HL-60 (cell line): ENCODE measurements at regions not wholly inside any gene's neighbourhood (a gene's known extent, or its start where the extent isn't known, plus 50 kb on each side); places are given as distances from the start of the nearest gene placed in this dataset.

Experiments used
- GABPA ChIP-seq: IDR thresholded peaks from 2 replicates; pipeline ENCODE4 v1.6.1; 2012; ENCODE audit warnings: low read depth
- POLR2AphosphoS5 ChIP-seq: IDR thresholded peaks from 2 replicates; pipeline ENCODE4 v1.6.1; 2012; ENCODE audit warnings: low read depth
- SPI1 ChIP-seq: IDR thresholded peaks from 2 replicates; pipeline ENCODE4 v1.6.1; 2012; ENCODE audit warnings: low read depth, mild to moderate bottlenecking, borderline replicate concordance
- TF ChIP-seq, protein P1 (sequence below): IDR thresholded peaks from one replicate; pipeline ENCODE4 v1.5.1; 2011; ENCODE audit warnings: low read length, control low read depth, inconsistent platforms; ENCODE audit not compliant: insufficient read depth
- TF ChIP-seq, protein P2 (sequence below): IDR thresholded peaks from 2 replicates; pipeline ENCODE4 v1.6.1; 2012; ENCODE audit warnings: low read depth; ENCODE audit not compliant: insufficient replicate concordance

DNA sequence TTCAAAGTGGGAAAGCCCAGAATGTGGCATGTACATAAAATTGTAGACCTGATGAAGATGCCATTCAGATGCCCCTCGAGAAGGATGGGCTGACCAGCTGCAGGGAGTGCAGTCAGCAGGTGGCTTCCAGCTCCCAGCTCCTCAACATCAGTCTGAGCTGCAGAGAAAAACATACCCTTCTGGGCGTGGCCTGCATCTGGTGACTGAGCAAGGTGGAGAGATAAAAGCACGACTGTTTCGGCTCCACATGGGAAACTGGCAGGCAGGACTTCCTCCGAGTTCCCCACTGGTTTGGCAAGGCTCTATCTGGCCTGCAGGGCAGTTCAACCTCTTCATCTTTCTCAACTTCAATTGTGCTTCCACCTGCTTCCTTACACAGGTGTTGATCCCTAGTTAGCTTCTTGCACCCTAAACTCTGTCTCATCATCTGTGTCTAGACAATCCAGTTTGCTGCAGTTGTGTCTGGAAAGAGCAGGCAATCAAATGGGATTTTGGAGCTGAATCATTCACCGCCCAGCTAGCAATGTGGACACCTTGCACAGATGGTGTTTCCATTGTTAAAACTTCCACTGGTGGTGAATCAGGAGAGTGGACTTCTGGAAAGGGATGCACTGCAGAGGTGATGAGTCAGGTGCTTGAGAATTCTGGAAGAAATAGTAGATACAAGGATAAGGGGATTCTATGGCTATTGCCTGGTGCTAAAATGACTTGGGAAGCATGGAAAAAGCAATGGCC lies 56.8 kb downstream of the POLR1D start:
- TF ChIP-seq SPI1 (no peak), POLR2AphosphoS5 (no peak), GABPA (no peak)
- TF ChIP-seq, protein P1, sequence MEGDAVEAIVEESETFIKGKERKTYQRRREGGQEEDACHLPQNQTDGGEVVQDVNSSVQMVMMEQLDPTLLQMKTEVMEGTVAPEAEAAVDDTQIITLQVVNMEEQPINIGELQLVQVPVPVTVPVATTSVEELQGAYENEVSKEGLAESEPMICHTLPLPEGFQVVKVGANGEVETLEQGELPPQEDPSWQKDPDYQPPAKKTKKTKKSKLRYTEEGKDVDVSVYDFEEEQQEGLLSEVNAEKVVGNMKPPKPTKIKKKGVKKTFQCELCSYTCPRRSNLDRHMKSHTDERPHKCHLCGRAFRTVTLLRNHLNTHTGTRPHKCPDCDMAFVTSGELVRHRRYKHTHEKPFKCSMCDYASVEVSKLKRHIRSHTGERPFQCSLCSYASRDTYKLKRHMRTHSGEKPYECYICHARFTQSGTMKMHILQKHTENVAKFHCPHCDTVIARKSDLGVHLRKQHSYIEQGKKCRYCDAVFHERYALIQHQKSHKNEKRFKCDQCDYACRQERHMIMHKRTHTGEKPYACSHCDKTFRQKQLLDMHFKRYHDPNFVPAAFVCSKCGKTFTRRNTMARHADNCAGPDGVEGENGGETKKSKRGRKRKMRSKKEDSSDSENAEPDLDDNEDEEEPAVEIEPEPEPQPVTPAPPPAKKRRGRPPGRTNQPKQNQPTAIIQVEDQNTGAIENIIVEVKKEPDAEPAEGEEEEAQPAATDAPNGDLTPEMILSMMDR: no peak
- TF ChIP-seq, protein P2, sequence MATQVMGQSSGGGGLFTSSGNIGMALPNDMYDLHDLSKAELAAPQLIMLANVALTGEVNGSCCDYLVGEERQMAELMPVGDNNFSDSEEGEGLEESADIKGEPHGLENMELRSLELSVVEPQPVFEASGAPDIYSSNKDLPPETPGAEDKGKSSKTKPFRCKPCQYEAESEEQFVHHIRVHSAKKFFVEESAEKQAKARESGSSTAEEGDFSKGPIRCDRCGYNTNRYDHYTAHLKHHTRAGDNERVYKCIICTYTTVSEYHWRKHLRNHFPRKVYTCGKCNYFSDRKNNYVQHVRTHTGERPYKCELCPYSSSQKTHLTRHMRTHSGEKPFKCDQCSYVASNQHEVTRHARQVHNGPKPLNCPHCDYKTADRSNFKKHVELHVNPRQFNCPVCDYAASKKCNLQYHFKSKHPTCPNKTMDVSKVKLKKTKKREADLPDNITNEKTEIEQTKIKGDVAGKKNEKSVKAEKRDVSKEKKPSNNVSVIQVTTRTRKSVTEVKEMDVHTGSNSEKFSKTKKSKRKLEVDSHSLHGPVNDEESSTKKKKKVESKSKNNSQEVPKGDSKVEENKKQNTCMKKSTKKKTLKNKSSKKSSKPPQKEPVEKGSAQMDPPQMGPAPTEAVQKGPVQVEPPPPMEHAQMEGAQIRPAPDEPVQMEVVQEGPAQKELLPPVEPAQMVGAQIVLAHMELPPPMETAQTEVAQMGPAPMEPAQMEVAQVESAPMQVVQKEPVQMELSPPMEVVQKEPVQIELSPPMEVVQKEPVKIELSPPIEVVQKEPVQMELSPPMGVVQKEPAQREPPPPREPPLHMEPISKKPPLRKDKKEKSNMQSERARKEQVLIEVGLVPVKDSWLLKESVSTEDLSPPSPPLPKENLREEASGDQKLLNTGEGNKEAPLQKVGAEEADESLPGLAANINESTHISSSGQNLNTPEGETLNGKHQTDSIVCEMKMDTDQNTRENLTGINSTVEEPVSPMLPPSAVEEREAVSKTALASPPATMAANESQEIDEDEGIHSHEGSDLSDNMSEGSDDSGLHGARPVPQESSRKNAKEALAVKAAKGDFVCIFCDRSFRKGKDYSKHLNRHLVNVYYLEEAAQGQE: no peak
